ENCODE measurements at regions not wholly inside any gene's neighbourhood (a gene's known extent, or its start where the extent isn't known, plus 50 kb on each side); places are given as distances from the start of the nearest gene placed in this dataset.

- no peak for ATAC-seq
- DNase-seq (ENCODE audit: low spot score), result no peak
Observed at GRCh38 chr18:33983126-33983525, 241.6 kb downstream of the NOL4 start.

- DNase-seq (ENCODE audit: low spot score) (no peak), ATAC-seq (no peak)
Observed at GRCh38 chr18:33960417-33960816, 264.3 kb downstream of the NOL4 start.

GRCh38 chr18:33959609-33960008, 265.1 kb downstream of the NOL4 start:
- ATAC-seq (no peak), DNase-seq (ENCODE audit: low spot score) (no peak)

GRCh38 chr18:33957707-33958106, 267.0 kb downstream of the NOL4 start:
- ATAC-seq (no peak), DNase-seq (ENCODE audit: low spot score) (no peak)

GRCh38 chr18:33951031-33951430, 273.7 kb downstream of the NOL4 start:
- DNase-seq (ENCODE audit: low spot score) (no peak), ATAC-seq (no peak)

GRCh38 chr18:33946336-33946735, 278.4 kb downstream of the NOL4 start:
- no peak for ATAC-seq

GRCh38 chr18:33944493-33944892, 280.2 kb downstream of the NOL4 start:
- ATAC-seq, result no peak
- DNase-seq (ENCODE audit: low spot score), result no peak

More at GRCh38 chr18:33946336-33946735, 278.4 kb downstream of the NOL4 start:
- no peak for DNase-seq (ENCODE audit: low spot score)

GRCh38 chr18:33937270-33937816, 287.4 kb downstream of the NOL4 start:
- DNase-seq (ENCODE audit: low spot score), result no peak
- no peak for ATAC-seq

GRCh38 chr18:33934258-33934657, 290.5 kb downstream of the NOL4 start:
- DNase-seq (ENCODE audit: low spot score), result no peak
- ATAC-seq, result no peak

- ATAC-seq (no peak), DNase-seq (ENCODE audit: low spot score) (no peak)
Observed at GRCh38 chr18:33928231-33928630, 296.5 kb downstream of the NOL4 start.

GRCh38 chr18:33924576-33924975, 300.1 kb downstream of the NOL4 start:
- DNase-seq (ENCODE audit: low spot score), result no peak
- no peak for ATAC-seq

- ATAC-seq (no peak), DNase-seq (ENCODE audit: low spot score) (no peak)
Observed at GRCh38 chr18:33923980-33924379, 300.7 kb downstream of the NOL4 start.

GRCh38 chr18:33918571-33918970, 306.1 kb downstream of the NOL4 start:
- DNase-seq (ENCODE audit: low spot score) (no peak), ATAC-seq (no peak)

- no peak for DNase-seq (ENCODE audit: low spot score)
- no peak for ATAC-seq
Observed at GRCh38 chr18:33916200-33916599, 308.5 kb downstream of the NOL4 start.

GRCh38 chr18:33914399-33914798, 310.3 kb downstream of the NOL4 start:
- no peak for ATAC-seq
- no peak for DNase-seq (ENCODE audit: low spot score)

GRCh38 chr18:33906046-33906445, 318.7 kb downstream of the NOL4 start:
- ATAC-seq, result no peak

GRCh38 chr18:33901894-33902512, 322.7 kb downstream of the NOL4 start:
- ATAC-seq, result no peak
- no peak for DNase-seq (ENCODE audit: low spot score)

More at GRCh38 chr18:33906046-33906445, 318.7 kb downstream of the NOL4 start:
- no peak for DNase-seq (ENCODE audit: low spot score)

- ATAC-seq (peak; percentile 48), DNase-seq (ENCODE audit: low spot score) (no peak)
Observed at GRCh38 chr18:33900638-33901037, 322.6 kb downstream of the ASXL3 start.

GRCh38 chr18:33898427-33898826, 320.4 kb downstream of the ASXL3 start:
- DNase-seq (ENCODE audit: low spot score), result no peak
- no peak for ATAC-seq

- no peak for DNase-seq (ENCODE audit: low spot score)
- ATAC-seq, result peak; percentile 67
Observed at GRCh38 chr18:33878213-33878612, 300.2 kb downstream of the ASXL3 start.

- DNase-seq (ENCODE audit: low spot score), result no peak
- ATAC-seq, result peak; percentile 63
Observed at GRCh38 chr18:33875029-33875565, 297.1 kb downstream of the ASXL3 start.

- ATAC-seq (no peak), DNase-seq (ENCODE audit: low spot score) (no peak)
Observed at GRCh38 chr18:33873112-33873511, 295.1 kb downstream of the ASXL3 start.

All from left lobe of liver (tissue), 2 donors.